Epithelial cell of proximal tubule (primary cell): ENCODE measurements at regions not wholly inside any gene's neighbourhood (a gene's known extent, or its start where the extent isn't known, plus 50 kb on each side); places are given as distances from the start of the nearest gene placed in this dataset.

ENCODE experiments used
- DNase-seq: peaks from one replicate; pipeline ENCODE4 v3.0.0-alpha.2; 2011; ENCODE audit warnings: low read depth
- H3K4me3 ChIP-seq: 2 replicates; pipeline ENCODE4 v1.5.1; 2011; ENCODE audit warnings: low read depth, mild to moderate bottlenecking, low read length
- TF ChIP-seq, protein P1 (sequence below): conservative IDR thresholded peaks from 2 replicates; pipeline ENCODE4 v1.5.1; 2012; ENCODE audit warnings: low read depth, mild to moderate bottlenecking, low read length

GRCh38 chr18:10298346-10298745, 156.1 kb upstream of the APCDD1 start:
- H3K4me3 ChIP-seq = no peak overlapping the region
- TF ChIP-seq, protein P1, sequence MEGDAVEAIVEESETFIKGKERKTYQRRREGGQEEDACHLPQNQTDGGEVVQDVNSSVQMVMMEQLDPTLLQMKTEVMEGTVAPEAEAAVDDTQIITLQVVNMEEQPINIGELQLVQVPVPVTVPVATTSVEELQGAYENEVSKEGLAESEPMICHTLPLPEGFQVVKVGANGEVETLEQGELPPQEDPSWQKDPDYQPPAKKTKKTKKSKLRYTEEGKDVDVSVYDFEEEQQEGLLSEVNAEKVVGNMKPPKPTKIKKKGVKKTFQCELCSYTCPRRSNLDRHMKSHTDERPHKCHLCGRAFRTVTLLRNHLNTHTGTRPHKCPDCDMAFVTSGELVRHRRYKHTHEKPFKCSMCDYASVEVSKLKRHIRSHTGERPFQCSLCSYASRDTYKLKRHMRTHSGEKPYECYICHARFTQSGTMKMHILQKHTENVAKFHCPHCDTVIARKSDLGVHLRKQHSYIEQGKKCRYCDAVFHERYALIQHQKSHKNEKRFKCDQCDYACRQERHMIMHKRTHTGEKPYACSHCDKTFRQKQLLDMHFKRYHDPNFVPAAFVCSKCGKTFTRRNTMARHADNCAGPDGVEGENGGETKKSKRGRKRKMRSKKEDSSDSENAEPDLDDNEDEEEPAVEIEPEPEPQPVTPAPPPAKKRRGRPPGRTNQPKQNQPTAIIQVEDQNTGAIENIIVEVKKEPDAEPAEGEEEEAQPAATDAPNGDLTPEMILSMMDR = no peak
- no peak for DNase-seq

GRCh38 chr18:10299643-10300042, 154.8 kb upstream of the APCDD1 start:
- no peak for DNase-seq
- TF ChIP-seq, protein P1 = no peak
- no peak overlapping the region for H3K4me3 ChIP-seq

- no peak overlapping the region for H3K4me3 ChIP-seq
- TF ChIP-seq, protein P1 = no peak
- DNase-seq = no peak
These were observed 153.7 kb upstream of the APCDD1 start for GRCh38 chr18:10300739-10301138.

DNA sequence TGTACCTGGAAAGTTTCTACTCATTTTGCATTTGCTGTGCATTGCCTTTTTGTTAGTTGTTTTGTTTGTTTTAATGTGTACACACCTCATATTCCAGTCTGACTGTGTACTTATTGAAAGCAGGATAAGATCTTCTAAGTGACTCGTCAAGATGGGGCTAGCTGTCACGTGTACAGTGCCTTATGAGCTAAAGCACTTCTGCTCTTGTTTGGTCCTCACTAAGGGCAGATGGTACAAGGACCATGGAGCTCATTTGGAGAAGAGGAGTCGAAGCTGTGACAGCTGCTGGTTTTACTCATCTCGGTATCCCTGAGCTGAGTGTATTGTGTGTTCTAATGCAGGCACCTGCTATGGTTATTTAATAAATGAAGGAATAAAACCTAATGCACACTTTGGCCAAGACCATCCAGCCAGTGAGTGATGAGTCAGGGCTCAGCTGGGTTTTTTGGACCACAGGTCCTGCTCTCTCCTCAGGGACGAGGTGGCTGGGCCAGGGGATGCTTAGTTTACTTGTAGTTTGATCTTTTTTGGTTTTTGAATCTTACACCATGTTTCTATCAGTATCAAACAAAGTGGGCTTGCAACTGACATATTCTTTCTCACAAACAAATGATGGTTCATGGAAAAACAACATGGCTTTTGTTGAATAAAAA, 152.5 kb upstream of the APCDD1 start:
- TF ChIP-seq, protein P1 = no peak
- DNase-seq = no peak
- no peak overlapping the region for H3K4me3 ChIP-seq

GRCh38 chr18:10303171-10303570, 151.3 kb upstream of the APCDD1 start:
- no peak overlapping the region for H3K4me3 ChIP-seq
- no peak for DNase-seq
- TF ChIP-seq, protein P1 = no peak

DNA sequence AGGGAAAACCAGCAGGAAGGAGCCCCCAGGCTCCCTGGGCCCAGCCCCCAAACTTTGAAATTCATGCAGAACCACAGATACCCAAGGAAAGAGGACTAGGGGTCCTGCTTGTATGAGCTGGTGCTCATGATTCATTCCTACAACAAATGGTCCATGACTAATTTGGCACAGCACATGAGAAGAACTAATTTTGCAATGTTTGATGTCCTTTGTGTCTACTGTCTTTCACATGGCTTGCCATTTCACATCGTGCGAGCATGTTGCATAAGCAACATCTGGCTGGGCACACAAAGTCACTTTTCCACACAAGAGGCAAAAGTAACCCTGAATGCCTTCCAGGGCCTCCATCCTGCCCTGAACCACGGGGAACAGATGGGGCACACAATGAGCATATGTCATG, 149.6 kb upstream of the APCDD1 start:
- no peak for DNase-seq
- H3K4me3 ChIP-seq = no peak overlapping the region
- TF ChIP-seq, protein P1 = no peak

DNA sequence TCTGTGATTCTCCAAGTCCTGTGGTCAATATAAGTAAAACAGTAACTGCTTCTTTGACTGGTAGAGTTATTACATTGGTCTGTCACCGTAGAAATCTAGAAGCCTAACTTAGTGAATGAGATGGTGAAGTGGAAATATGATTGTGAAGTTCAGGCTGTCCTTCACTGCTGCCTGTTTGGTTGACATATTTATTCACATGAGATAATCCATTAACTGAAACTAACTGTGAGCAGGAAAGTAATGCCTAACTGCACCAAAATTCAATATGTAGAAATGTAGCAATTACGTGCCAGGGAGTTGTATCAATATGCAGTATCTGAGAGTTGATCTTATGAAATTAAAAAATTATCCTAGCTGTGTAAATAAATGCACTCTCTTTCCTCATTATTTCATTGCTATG, 147.7 kb upstream of the APCDD1 start:
- DNase-seq = no peak
- no peak overlapping the region for H3K4me3 ChIP-seq
- TF ChIP-seq, protein P1 = no peak
